HEK293 (cell line): ENCODE measurements at regions not wholly inside any gene's neighbourhood (a gene's known extent, or its start where the extent isn't known, plus 50 kb on each side); places are given as distances from the start of the nearest gene placed in this dataset.

Experiments
- CTCF ChIP-seq: fragments of 450-650 bp; formaldehyde crosslinking; IDR thresholded peaks from 2 replicates; pipeline ENCODE4 v1.5.1; 2016; ENCODE audit warnings: missing biosample characterization, missing genetic modification characterization
- KLF7 ChIP-seq: fragments of 450-650 bp; formaldehyde crosslinking; IDR thresholded peaks from 2 replicates; pipeline ENCODE4 v1.5.1; 2016; ENCODE audit warnings: missing biosample characterization, missing genetic modification characterization, borderline replicate concordance
- ZNF121 ChIP-seq: fragments of 450-650 bp; formaldehyde crosslinking; IDR thresholded peaks from 2 replicates; pipeline ENCODE4 v1.5.1; 2016; ENCODE audit warnings: missing biosample characterization, missing genetic modification characterization
- ZNF670 ChIP-seq: fragments of 450-650 bp; formaldehyde crosslinking; IDR thresholded peaks from 2 replicates; pipeline ENCODE4 v1.5.1; 2016; ENCODE audit warnings: missing biosample characterization, missing genetic modification characterization, low read depth
- TF ChIP-seq, protein P1 (sequence below): fragments of 450-650 bp; formaldehyde crosslinking; IDR thresholded peaks from 2 replicates; pipeline ENCODE4 v1.5.1; 2016; ENCODE audit warnings: missing biosample characterization, missing genetic modification characterization

DNA sequence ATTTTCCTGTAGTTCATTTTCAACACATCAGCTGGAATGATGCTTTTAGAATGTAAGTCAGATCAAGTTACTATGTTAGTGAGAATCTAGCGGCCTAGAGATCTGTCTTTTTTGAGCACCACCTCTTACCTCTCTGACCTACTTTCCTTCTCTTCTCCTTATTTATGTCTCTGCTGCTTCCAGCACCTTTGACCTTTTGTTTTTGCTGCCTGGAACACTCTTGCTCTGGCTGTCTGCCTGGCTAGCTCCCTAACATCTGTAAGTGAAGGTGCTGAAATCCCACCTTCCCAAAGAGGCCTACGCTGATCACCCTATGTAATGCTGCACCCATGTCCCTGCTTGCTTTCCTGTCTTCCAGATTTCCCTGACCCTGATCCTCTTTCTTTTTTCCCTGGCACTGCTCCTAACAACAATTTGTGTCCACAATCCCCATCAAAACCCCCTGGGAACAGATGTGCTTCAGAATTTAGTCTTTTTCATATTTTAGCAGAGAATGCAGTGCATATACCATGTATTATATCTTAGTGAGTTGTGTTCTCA is 87.8 kb downstream of the RFPL4B start:
- TF ChIP-seq ZNF121 (tag by site-specific recombination) (no peak), KLF7 (tag by site-specific recombination) (no peak), CTCF (no peak), ZNF670 (tag by site-specific recombination) (no peak)
- TF ChIP-seq, protein P1, sequence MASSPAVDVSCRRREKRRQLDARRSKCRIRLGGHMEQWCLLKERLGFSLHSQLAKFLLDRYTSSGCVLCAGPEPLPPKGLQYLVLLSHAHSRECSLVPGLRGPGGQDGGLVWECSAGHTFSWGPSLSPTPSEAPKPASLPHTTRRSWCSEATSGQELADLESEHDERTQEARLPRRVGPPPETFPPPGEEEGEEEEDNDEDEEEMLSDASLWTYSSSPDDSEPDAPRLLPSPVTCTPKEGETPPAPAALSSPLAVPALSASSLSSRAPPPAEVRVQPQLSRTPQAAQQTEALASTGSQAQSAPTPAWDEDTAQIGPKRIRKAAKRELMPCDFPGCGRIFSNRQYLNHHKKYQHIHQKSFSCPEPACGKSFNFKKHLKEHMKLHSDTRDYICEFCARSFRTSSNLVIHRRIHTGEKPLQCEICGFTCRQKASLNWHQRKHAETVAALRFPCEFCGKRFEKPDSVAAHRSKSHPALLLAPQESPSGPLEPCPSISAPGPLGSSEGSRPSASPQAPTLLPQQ (tag by site-specific recombination): no peak
